ENCODE measurements at regions not wholly inside any gene's neighbourhood (a gene's known extent, or its start where the extent isn't known, plus 50 kb on each side); places are given as distances from the start of the nearest gene placed in this dataset.

GRCh38 chr2:12842917-12843316, 126.2 kb downstream of the TRIB2 start (continued):
- no peak for TF ChIP-seq ZNF248 (tag by site-specific recombination; IDR thresholded peaks at IDR 0.05)
- TF ChIP-seq ZNF221 (tag by site-specific recombination; IDR thresholded peaks at IDR 0.05; ENCODE audit: borderline replicate concordance) = no peak
- TF ChIP-seq, protein P1, sequence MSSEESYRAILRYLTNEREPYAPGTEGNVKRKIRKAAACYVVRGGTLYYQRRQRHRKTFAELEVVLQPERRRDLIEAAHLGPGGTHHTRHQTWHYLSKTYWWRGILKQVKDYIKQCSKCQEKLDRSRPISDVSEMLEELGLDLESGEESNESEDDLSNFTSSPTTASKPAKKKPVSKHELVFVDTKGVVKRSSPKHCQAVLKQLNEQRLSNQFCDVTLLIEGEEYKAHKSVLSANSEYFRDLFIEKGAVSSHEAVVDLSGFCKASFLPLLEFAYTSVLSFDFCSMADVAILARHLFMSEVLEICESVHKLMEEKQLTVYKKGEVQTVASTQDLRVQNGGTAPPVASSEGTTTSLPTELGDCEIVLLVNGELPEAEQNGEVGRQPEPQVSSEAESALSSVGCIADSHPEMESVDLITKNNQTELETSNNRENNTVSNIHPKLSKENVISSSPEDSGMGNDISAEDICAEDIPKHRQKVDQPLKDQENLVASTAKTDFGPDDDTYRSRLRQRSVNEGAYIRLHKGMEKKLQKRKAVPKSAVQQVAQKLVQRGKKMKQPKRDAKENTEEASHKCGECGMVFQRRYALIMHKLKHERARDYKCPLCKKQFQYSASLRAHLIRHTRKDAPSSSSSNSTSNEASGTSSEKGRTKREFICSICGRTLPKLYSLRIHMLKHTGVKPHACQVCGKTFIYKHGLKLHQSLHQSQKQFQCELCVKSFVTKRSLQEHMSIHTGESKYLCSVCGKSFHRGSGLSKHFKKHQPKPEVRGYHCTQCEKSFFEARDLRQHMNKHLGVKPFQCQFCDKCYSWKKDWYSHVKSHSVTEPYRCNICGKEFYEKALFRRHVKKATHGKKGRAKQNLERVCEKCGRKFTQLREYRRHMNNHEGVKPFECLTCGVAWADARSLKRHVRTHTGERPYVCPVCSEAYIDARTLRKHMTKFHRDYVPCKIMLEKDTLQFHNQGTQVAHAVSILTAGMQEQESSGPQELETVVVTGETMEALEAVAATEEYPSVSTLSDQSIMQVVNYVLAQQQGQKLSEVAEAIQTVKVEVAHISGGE (tag by site-specific recombination; conservative IDR thresholded peaks at IDR 0.05; ENCODE audit: low read depth) = no peak

DNA sequence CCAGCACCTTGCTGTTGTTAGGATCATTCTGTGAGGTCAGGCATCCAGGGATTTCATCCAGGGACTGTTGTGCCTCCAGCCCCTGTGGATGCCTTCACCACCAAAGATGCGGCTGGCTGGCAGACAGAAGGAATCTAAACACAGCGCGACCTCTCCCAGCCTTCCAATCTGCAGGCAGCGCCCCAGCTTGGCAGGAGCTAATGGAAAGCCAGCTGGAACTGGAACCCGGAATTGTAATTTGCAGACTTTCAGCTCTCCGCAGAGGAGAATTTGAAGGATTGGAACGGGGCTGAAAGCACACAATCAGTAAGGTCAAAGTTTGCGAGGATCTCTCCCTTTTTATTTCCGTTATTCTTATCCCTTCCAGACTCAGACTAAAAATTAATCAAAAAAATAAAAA, 127.8 kb downstream of the TRIB2 start:
- no peaks in the 10 kb centered on the region for H3K36me3 ChIP-seq (ENCODE audit: control insufficient read depth in 2 of 2, insufficient read depth in 1 of 2, low read length in 2 of 2)
- no peaks in the 10 kb centered on the region for H3K4me1 ChIP-seq (ENCODE audit: control insufficient read depth, insufficient read depth, low read length)
- no peak overlapping the region for H3K4me3 ChIP-seq (ENCODE audit: low read depth, low read length)
- TF ChIP-seq ZNF37A (tag by site-specific recombination; IDR thresholded peaks at IDR 0.05) = no peak
- TF ChIP-seq ZNF223 (tag by site-specific recombination; IDR thresholded peaks at IDR 0.05) = no peak
- no peak for TF ChIP-seq ZNF398 (tag by site-specific recombination; IDR thresholded peaks at IDR 0.05)
- TF ChIP-seq ZFP3 (tag by site-specific recombination; IDR thresholded peaks at IDR 0.05; ENCODE audit: low read depth) = no peak
- no peak for TF ChIP-seq ZNF529 (tag by site-specific recombination; IDR thresholded peaks at IDR 0.05; ENCODE audit: insufficient replicate concordance)
- TF ChIP-seq ZNF549 (tag by site-specific recombination; IDR thresholded peaks at IDR 0.05) = no peak
- TF ChIP-seq MEIS1 (CRISPR knock-in tag; IDR thresholded peaks at IDR 0.05; ENCODE audit: borderline replicate concordance) = no peak
- TF ChIP-seq ZNF391 (tag by site-specific recombination; IDR thresholded peaks at IDR 0.05; ENCODE audit: borderline replicate concordance, low read depth) = no peak
- no peak for TF ChIP-seq GFI1B (tag by site-specific recombination; IDR thresholded peaks at IDR 0.05)
- no peak for TF ChIP-seq GLIS2 (tag by site-specific recombination; IDR thresholded peaks at IDR 0.05)
- TF ChIP-seq, protein P2, sequence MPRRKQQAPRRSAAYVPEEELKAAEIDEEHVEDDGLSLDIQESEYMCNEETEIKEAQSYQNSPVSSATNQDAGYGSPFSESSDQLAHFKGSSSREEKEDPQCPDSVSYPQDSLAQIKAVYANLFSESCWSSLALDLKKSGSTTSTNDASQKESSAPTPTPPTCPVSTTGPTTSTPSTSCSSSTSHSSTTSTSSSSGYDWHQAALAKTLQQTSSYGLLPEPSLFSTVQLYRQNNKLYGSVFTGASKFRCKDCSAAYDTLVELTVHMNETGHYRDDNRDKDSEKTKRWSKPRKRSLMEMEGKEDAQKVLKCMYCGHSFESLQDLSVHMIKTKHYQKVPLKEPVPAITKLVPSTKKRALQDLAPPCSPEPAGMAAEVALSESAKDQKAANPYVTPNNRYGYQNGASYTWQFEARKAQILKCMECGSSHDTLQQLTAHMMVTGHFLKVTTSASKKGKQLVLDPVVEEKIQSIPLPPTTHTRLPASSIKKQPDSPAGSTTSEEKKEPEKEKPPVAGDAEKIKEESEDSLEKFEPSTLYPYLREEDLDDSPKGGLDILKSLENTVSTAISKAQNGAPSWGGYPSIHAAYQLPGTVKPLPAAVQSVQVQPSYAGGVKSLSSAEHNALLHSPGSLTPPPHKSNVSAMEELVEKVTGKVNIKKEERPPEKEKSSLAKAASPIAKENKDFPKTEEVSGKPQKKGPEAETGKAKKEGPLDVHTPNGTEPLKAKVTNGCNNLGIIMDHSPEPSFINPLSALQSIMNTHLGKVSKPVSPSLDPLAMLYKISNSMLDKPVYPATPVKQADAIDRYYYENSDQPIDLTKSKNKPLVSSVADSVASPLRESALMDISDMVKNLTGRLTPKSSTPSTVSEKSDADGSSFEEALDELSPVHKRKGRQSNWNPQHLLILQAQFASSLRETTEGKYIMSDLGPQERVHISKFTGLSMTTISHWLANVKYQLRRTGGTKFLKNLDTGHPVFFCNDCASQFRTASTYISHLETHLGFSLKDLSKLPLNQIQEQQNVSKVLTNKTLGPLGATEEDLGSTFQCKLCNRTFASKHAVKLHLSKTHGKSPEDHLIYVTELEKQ (tag by site-specific recombination; IDR thresholded peaks at IDR 0.05; ENCODE audit: borderline replicate concordance) = no peak
- TF ChIP-seq ZFHX2 (tag by site-specific recombination; conservative IDR thresholded peaks at IDR 0.05) = no peak
- no peak for TF ChIP-seq ZNF354C (tag by site-specific recombination; IDR thresholded peaks at IDR 0.05; ENCODE audit: borderline replicate concordance, low read depth)
- H3K9me3 ChIP-seq (ENCODE audit: control insufficient read depth, insufficient read depth, low read depth, low read length) = no peaks in the 10 kb centered on the region
- ChIA-PET CTCF (no interaction called here), POLR2A (no interaction called here)
- H3K27ac ChIP-seq (ENCODE audit: extremely low read depth, low read depth, low read length) = no peak overlapping the region
